ENCODE measurements at regions not wholly inside any gene's neighbourhood (a gene's known extent, or its start where the extent isn't known, plus 50 kb on each side); places are given as distances from the start of the nearest gene placed in this dataset.

- no peak overlapping the region for H3K27ac ChIP-seq
- H3K4me1 ChIP-seq (replicated peaks in 1 of 2), result no peaks in the 10 kb centered on the region
- TF ChIP-seq CTCF (IDR thresholded peaks at IDR 0.05) (no peak), POLR2A (IDR thresholded peaks at IDR 0.05) (no peak)
- H3K9me3 ChIP-seq (replicated peaks in 1 of 3), result no peaks in the 10 kb centered on the region
- intact Hi-C loops (cut with DNase I), result no loop called here
- no peak for DNase-seq
- whole genome bisulfite sequencing, 4 donors, result 81 to 89% (median 86%) methylated on average over 2 of the region's 2 CpGs
- H3K27me3 ChIP-seq, result no peaks in the 10 kb centered on the region
- no peak overlapping the region for H3K4me3 ChIP-seq
- H3K36me3 ChIP-seq (replicated peaks in 1 of 2), result no peaks in the 10 kb centered on the region
These were observed 225.2 kb upstream of the SETMAR start for GRCh38 chr3:4077950-4078349.

GRCh38 chr3:4078903-4079302 is 224.3 kb upstream of the SETMAR start:
- intact Hi-C loops (cut with DNase I), result no loop called here
- WGBS, 4 donors, result 82 to 89% (median 86%) methylated on average over 8 of the region's 8 CpGs
- H3K9me3 ChIP-seq (replicated peaks in 1 of 3), result no peaks in the 10 kb centered on the region
- DNase-seq, result no peak
- H3K36me3 ChIP-seq (replicated peaks in 1 of 2), result no peaks in the 10 kb centered on the region
- no peak for TF ChIP-seq POLR2A (IDR thresholded peaks at IDR 0.05)
- no peak for TF ChIP-seq CTCF (IDR thresholded peaks at IDR 0.05)
- H3K4me1 ChIP-seq (replicated peaks in 1 of 2), result no peaks in the 10 kb centered on the region
- no peaks in the 10 kb centered on the region for H3K27me3 ChIP-seq
- H3K27ac ChIP-seq, result no peak overlapping the region
- no peak overlapping the region for H3K4me3 ChIP-seq

GRCh38 chr3:4079339-4080195 is 223.6 kb upstream of the SETMAR start:
- no peaks in the 10 kb centered on the region for H3K4me1 ChIP-seq (replicated peaks in 1 of 2)
- peak in 2 of 7 donors; percentile 6 to 8 for DNase-seq
- 42 to 53% (median 49%) methylated on average over 6 of the region's 6 CpGs for WGBS, 4 donors
- intact Hi-C loops (cut with DNase I), result no loop called here
- H3K9me3 ChIP-seq (replicated peaks in 1 of 3), result no peaks in the 10 kb centered on the region
- no peak overlapping the region for H3K4me3 ChIP-seq
- no peaks in the 10 kb centered on the region for H3K36me3 ChIP-seq (replicated peaks in 1 of 2)
- no peak overlapping the region for H3K27ac ChIP-seq
- TF ChIP-seq POLR2A (IDR thresholded peaks at IDR 0.05), result no peak
- no peak for TF ChIP-seq CTCF (IDR thresholded peaks at IDR 0.05)
- H3K27me3 ChIP-seq, result no peaks in the 10 kb centered on the region

- TF ChIP-seq POLR2A (IDR thresholded peaks at IDR 0.05) (no peak), CTCF (IDR thresholded peaks at IDR 0.05) (no peak)
- Histone ChIP-seq H3K36me3 (replicated peaks in 1 of 2) (no peaks in the 10 kb centered on the region), H3K4me3 (no peak overlapping the region), H3K27ac (no peak overlapping the region), H3K9me3 (replicated peaks in 1 of 3) (no peaks in the 10 kb centered on the region), H3K4me1 (replicated peaks in 1 of 2) (no peaks in the 10 kb centered on the region), H3K27me3 (no peaks in the 10 kb centered on the region)
- intact Hi-C loops (cut with DNase I), result no loop called here
- DNase-seq, result no peak
- WGBS, 4 donors, result 71 to 80% (median 75%) methylated on average over 9 of the region's 9 CpGs
These were observed 219.7 kb upstream of the SETMAR start for GRCh38 chr3:4083225-4084015.
